Tibial nerve (tissue), 4 donors: ENCODE measurements at regions not wholly inside any gene's neighbourhood (a gene's known extent, or its start where the extent isn't known, plus 50 kb on each side); places are given as distances from the start of the nearest gene placed in this dataset.

Source experiments
- CTCF ChIP-seq, 5 experiments: fragments of 200-600 bp in 3 of 5; fragments of 450-650 bp in 2 of 5; sonication (generic) in 3 of 5; IDR thresholded peaks; one replicate each; pipeline ENCODE4 v1.5.1; 2016 to 2019; ENCODE audit warnings: antibody characterized with exemption in 5 of 5, mild to moderate bottlenecking in 3 of 5, moderate library complexity in 2 of 5
- EP300 ChIP-seq, 2 donors: sonication (generic); formaldehyde crosslinking; IDR thresholded peaks; one replicate each; pipeline ENCODE4 v1.6.1; 2017; ENCODE audit warnings: antibody characterized with exemption in 2 of 2, mild to moderate bottlenecking in 1 of 2

- TF ChIP-seq CTCF (IDR thresholded peaks at IDR 0.05) (no peak), EP300 (IDR thresholded peaks at IDR 0.05) (no peak)
These were observed 127.2 kb downstream of the MACIR start for GRCh38 chr5:103385722-103386121.
